Mucosa of rectum (tissue), 2 donors: ENCODE measurements at regions not wholly inside any gene's neighbourhood (a gene's known extent, or its start where the extent isn't known, plus 50 kb on each side); places are given as distances from the start of the nearest gene placed in this dataset.

ENCODE experiments used
- H3K27ac ChIP-seq, 2 donors: one replicate each; pipeline ENCODE4 v1.7.0; 2013; ENCODE audit warnings: inconsistent platforms in 2 of 2, low read depth in 2 of 2, low read length in 2 of 2
- H3K27me3 ChIP-seq, 2 donors: one replicate each; pipeline ENCODE4 v1.7.0; 2013; ENCODE audit warnings: low read length in 2 of 2; ENCODE audit not compliant: control insufficient read depth in 2 of 2, insufficient read depth in 2 of 2
- H3K36me3 ChIP-seq, 2 donors: one replicate each; pipeline ENCODE4 v1.7.0; 2013; ENCODE audit warnings: low read length in 2 of 2; ENCODE audit not compliant: control insufficient read depth in 2 of 2, insufficient read depth in 2 of 2
- H3K4me1 ChIP-seq, 2 donors: one replicate each; pipeline ENCODE4 v1.7.0; 2013; ENCODE audit warnings: low read length in 2 of 2, mild to moderate bottlenecking in 1 of 2; ENCODE audit not compliant: control insufficient read depth in 2 of 2, insufficient read depth in 2 of 2
- H3K4me3 ChIP-seq, 2 donors: one replicate each; pipeline ENCODE4 v1.7.0; 2013; ENCODE audit warnings: low read length in 2 of 2
- H3K9ac ChIP-seq, 2 donors: one replicate each; pipeline ENCODE4 v1.7.0; 2013; ENCODE audit warnings: low read length in 2 of 2, low read depth in 1 of 2, mild to moderate bottlenecking in 1 of 2
- H3K9me3 ChIP-seq, 2 donors: one replicate each; pipeline ENCODE4 v1.7.0; 2013; ENCODE audit warnings: low read length in 2 of 2; ENCODE audit not compliant: control insufficient read depth in 2 of 2
- donor health status: healthy.
- donor health status: Normal muscosa, but diverticular disease.

DNA sequence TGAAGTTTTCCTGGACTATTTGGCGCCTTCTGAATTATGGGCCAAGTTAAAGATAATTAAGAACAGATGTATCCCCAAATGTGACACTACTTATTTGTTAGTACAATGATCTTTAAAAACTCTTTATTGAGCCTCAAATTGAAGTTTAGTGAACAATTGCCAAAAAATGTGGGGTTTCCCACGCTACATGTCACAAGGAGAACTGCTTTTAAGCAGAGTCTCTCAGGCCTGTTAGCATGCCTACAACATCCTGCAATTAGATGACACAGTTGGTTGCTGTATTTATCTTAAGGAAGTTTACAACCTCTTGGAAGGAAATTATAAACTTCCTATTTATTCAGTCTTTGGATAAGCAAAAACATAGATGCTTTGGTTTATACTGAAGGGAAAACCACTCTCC lies 733.0 kb downstream of the TNS3 start:
- no peak overlapping the region for H3K9ac ChIP-seq

GRCh38 chr7:46848311-46848710 lies 733.6 kb downstream of the TNS3 start:
- no peak overlapping the region for H3K4me3 ChIP-seq

More for the DNA sequence above, 733.0 kb downstream of the TNS3 start:
- Histone ChIP-seq H3K9me3 (no peaks in the 10 kb centered on the region), H3K27ac (no peak overlapping the region), H3K4me1 (no peaks in the 10 kb centered on the region), H3K36me3 (no peaks in the 10 kb centered on the region), H3K4me3 (no peak overlapping the region), H3K27me3 (no peaks in the 10 kb centered on the region)

GRCh38 chr7:46847126-46847525 lies 734.8 kb downstream of the TNS3 start:
- no peak overlapping the region for H3K4me3 ChIP-seq
- no peaks in the 10 kb centered on the region for H3K27me3 ChIP-seq
- H3K27ac ChIP-seq, result no peak overlapping the region
- no peaks in the 10 kb centered on the region for H3K36me3 ChIP-seq
- H3K9me3 ChIP-seq, result no peaks in the 10 kb centered on the region
- H3K4me1 ChIP-seq, result no peaks in the 10 kb centered on the region
- no peak overlapping the region for H3K9ac ChIP-seq

More at GRCh38 chr7:46848311-46848710, 733.6 kb downstream of the TNS3 start:
- H3K27ac ChIP-seq, result no peak overlapping the region
- H3K27me3 ChIP-seq, result no peaks in the 10 kb centered on the region
- no peaks in the 10 kb centered on the region for H3K36me3 ChIP-seq
- H3K4me1 ChIP-seq, result no peaks in the 10 kb centered on the region
- no peak overlapping the region for H3K9ac ChIP-seq
- no peaks in the 10 kb centered on the region for H3K9me3 ChIP-seq

GRCh38 chr7:46844486-46844885 lies 737.4 kb downstream of the TNS3 start:
- Histone ChIP-seq H3K9me3 (no peaks in the 10 kb centered on the region), H3K9ac (no peak overlapping the region), H3K27ac (no peak overlapping the region), H3K4me3 (no peak overlapping the region), H3K36me3 (no peaks in the 10 kb centered on the region), H3K27me3 (no peaks in the 10 kb centered on the region), H3K4me1 (no peaks in the 10 kb centered on the region)

DNA sequence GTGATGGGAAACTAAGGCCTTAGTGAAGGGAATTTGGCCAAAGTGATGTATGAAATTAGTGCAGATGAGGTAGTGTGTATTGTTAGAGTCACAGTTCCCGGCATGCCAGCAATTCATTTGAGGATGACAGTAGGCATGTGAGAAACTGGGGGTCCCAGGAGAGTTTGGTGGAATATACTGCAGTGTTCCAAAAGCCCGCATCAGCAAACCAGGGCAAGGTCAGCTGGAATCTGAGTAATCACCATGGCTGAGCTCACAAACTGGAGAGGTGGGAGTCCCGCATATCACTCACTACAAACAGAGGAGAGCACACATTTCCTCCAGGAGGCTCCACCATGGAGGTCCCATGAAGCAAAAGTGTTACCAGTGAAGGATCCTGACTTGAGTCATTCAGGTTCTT lies 740.7 kb downstream of the TNS3 start:
- H3K9me3 ChIP-seq, result no peaks in the 10 kb centered on the region
- H3K4me3 ChIP-seq, result no peak overlapping the region

GRCh38 chr7:46839651-46840050 lies 742.3 kb downstream of the TNS3 start:
- Histone ChIP-seq H3K27ac (no peak overlapping the region), H3K36me3 (no peaks in the 10 kb centered on the region), H3K4me3 (no peak overlapping the region), H3K9ac (no peak overlapping the region), H3K4me1 (no peaks in the 10 kb centered on the region), H3K9me3 (no peaks in the 10 kb centered on the region), H3K27me3 (no peaks in the 10 kb centered on the region)

More for the DNA sequence above, 740.7 kb downstream of the TNS3 start:
- H3K27ac ChIP-seq, result no peak overlapping the region
- H3K4me1 ChIP-seq, result no peaks in the 10 kb centered on the region
- no peaks in the 10 kb centered on the region for H3K27me3 ChIP-seq
- no peak overlapping the region for H3K9ac ChIP-seq
- no peaks in the 10 kb centered on the region for H3K36me3 ChIP-seq

DNA sequence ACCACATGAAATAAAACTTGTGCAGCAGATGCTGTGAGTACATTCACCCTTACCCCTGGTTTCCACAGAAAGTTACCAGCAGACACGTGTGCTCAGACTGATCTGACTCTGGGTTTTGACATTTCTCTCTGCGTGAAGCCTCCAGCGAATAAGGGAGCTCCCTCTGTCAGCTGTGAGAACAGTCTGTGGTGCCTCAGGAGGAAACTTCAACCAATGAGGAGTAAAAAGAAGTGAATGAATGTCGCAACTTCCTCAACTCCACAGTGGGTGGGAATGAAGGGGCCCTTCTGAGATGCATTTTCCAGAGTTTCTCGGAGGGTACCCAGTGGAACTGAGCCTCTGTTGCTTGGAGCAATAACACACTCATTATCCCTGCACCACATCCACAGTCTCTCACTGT lies 743.4 kb downstream of the TNS3 start:
- Histone ChIP-seq H3K27me3 (no peaks in the 10 kb centered on the region), H3K4me1 (no peaks in the 10 kb centered on the region), H3K36me3 (no peaks in the 10 kb centered on the region), H3K4me3 (no peak overlapping the region), H3K9me3 (no peaks in the 10 kb centered on the region), H3K27ac (no peak overlapping the region), H3K9ac (no peak overlapping the region)

- H3K36me3 ChIP-seq, result no peaks in the 10 kb centered on the region
- H3K4me1 ChIP-seq, result no peaks in the 10 kb centered on the region
- no peak overlapping the region for H3K9ac ChIP-seq
- no peaks in the 10 kb centered on the region for H3K27me3 ChIP-seq
- H3K9me3 ChIP-seq, result no peaks in the 10 kb centered on the region
- no peak overlapping the region for H3K4me3 ChIP-seq
- H3K27ac ChIP-seq, result no peak overlapping the region
These were observed 746.4 kb downstream of the TNS3 start for GRCh38 chr7:46835556-46835955.

- H3K27ac ChIP-seq, result no peak overlapping the region
- no peaks in the 10 kb centered on the region for H3K4me1 ChIP-seq
- no peaks in the 10 kb centered on the region for H3K27me3 ChIP-seq
- H3K9me3 ChIP-seq, result no peaks in the 10 kb centered on the region
- no peak overlapping the region for H3K9ac ChIP-seq
- H3K4me3 ChIP-seq, result no peak overlapping the region
- H3K36me3 ChIP-seq, result no peaks in the 10 kb centered on the region
These were observed 747.0 kb downstream of the TNS3 start for GRCh38 chr7:46834921-46835320.

DNA sequence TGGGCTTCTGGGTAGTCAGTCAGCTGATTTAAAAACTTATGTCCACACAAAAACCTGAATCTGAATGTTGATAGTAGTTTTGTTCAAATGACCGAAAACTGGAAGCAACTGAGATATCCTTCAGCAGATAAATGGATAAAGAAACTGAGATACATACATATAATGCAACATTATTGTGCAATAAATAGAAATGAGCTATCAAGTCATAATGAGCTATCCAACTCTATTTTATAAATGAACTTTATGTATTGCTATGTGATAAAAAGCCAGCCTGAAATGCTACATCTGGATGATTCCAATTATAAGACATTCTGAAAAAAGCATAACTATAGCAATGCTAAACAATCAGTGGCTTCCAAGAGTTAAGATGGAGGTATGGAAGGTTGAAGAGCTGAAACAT lies 748.7 kb downstream of the TNS3 start:
- H3K4me1 ChIP-seq, result no peaks in the 10 kb centered on the region
- no peaks in the 10 kb centered on the region for H3K36me3 ChIP-seq
- no peak overlapping the region for H3K4me3 ChIP-seq
- no peaks in the 10 kb centered on the region for H3K9me3 ChIP-seq
- no peak overlapping the region for H3K9ac ChIP-seq
- H3K27me3 ChIP-seq, result no peaks in the 10 kb centered on the region
- H3K27ac ChIP-seq, result no peak overlapping the region

DNA sequence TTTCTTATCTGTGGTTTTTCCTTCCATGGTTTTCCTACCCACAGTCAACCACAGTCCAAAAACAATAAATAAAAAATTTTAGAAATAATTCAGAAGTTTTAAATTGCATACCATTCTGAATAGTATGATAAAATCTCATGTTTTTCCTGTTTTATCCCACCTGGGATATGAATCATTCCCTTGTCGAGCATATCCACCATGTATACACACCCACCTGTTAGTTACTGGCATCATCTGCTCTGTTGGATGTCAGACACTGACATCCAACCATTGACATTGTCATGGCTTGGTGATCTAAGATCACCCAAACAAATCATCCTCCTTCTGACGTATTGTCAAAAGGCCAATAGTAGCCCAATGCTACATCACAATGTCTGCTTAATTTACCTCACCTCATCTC lies 749.8 kb downstream of the TNS3 start:
- H3K27ac ChIP-seq, result no peak overlapping the region
- no peak overlapping the region for H3K4me3 ChIP-seq
- no peaks in the 10 kb centered on the region for H3K36me3 ChIP-seq
- H3K9ac ChIP-seq, result no peak overlapping the region
- H3K27me3 ChIP-seq, result no peaks in the 10 kb centered on the region
- no peaks in the 10 kb centered on the region for H3K4me1 ChIP-seq
- no peaks in the 10 kb centered on the region for H3K9me3 ChIP-seq
